ENCODE measurements at regions not wholly inside any gene's neighbourhood (a gene's known extent, or its start where the extent isn't known, plus 50 kb on each side); places are given as distances from the start of the nearest gene placed in this dataset.

- TF ChIP-seq ATF3 (IDR thresholded peaks at IDR 0.05) (no peak), POLR2A (IDR thresholded peaks at IDR 0.05; ENCODE audit: borderline replicate concordance, extremely low read depth, insufficient read depth, insufficient read length) (no peak), CTCF (IDR thresholded peaks at IDR 0.05 in 2 of 3, conservative IDR thresholded peaks at IDR 0.05 in 1 of 3; ENCODE audit: borderline replicate concordance in 1 of 3, insufficient read depth in 1 of 3, low read depth in 2 of 3, low read length in 2 of 3) (no peak), EZH2phosphoT487 (IDR thresholded peaks at IDR 0.05; ENCODE audit: borderline replicate concordance) (no peak), EGR1 (IDR thresholded peaks at IDR 0.05; ENCODE audit: low read depth) (no peak), POLR2AphosphoS5 (IDR thresholded peaks at IDR 0.05; ENCODE audit: low read depth, low read length) (no peak)
Observed at GRCh38 chr10:50992972-50993766, 81.1 kb upstream of the PRKG1 start.
